SK-N-SH treated with all-trans-retinoic acid at 6 μM for 48 hours (cell line): ENCODE measurements at regions not wholly inside any gene's neighbourhood (a gene's known extent, or its start where the extent isn't known, plus 50 kb on each side); places are given as distances from the start of the nearest gene placed in this dataset.
"Not testable (repeated sequence)": the region's sequence is repeated elsewhere in the genome, so short reads cannot be mapped to it uniquely, and the experiment has no call there.

Experiments used
- ATAC-seq: fragments of 200-7000 bp; cut with Tn5 transposase; 3 replicates; pipeline ENCODE4 v1.9.1; 2020; ENCODE audit warnings: mild to moderate bottlenecking, moderate library complexity
- ARNTL ChIP-seq: fragments of 450-650 bp; formaldehyde crosslinking; IDR thresholded peaks from 2 replicates; pipeline ENCODE4 v1.5.0; 2020; ENCODE audit warnings: low read depth, mild to moderate bottlenecking, moderate library complexity, borderline replicate concordance
- BACH2 ChIP-seq: fragments of 250-450 bp; sonication (Bioruptor Pico); IDR thresholded peaks from 2 replicates; pipeline ENCODE4 v1.9.0; 2021; ENCODE audit warnings: mild to moderate bottlenecking, borderline replicate concordance
- ESRRG ChIP-seq: fragments of 250-450 bp; sonication (Bioruptor Pico); IDR thresholded peaks from 2 replicates; pipeline ENCODE4 v1.6.1; 2021; ENCODE audit warnings: mild to moderate bottlenecking
- GLIS3 ChIP-seq: fragments of 250-450 bp; sonication (Bioruptor Pico); IDR thresholded peaks from 2 replicates; pipeline ENCODE4 v1.5.0; 2020; ENCODE audit warnings: mild to moderate bottlenecking, moderate library complexity
- ISL1 ChIP-seq: fragments of 250-450 bp; sonication (Bioruptor Pico); IDR thresholded peaks from 2 replicates; pipeline ENCODE4 v2.1.2; 2022; ENCODE audit warnings: mild to moderate bottlenecking, moderate library complexity
- OSR1 ChIP-seq: fragments of 250-450 bp; sonication (Bioruptor Pico); IDR thresholded peaks from 2 replicates; pipeline ENCODE4 v1.8.0; 2022; ENCODE audit warnings: moderate library complexity, mild to moderate bottlenecking, inconsistent platforms
- PPARA ChIP-seq: fragments of 250-450 bp; sonication (Bioruptor Pico); IDR thresholded peaks from 2 replicates; pipeline ENCODE4 v1.5.0; 2020; ENCODE audit warnings: mild to moderate bottlenecking, borderline replicate concordance
- RARB ChIP-seq: fragments of 250-450 bp; sonication (Bioruptor Pico); IDR thresholded peaks from 2 replicates; pipeline ENCODE4 v1.8.0; 2021; ENCODE audit warnings: mild to moderate bottlenecking, moderate library complexity
- SNAI2 ChIP-seq: fragments of 250-450 bp; sonication (Bioruptor Pico); IDR thresholded peaks from 2 replicates; pipeline ENCODE4 v1.5.0; 2020; ENCODE audit warnings: mild to moderate bottlenecking, moderate library complexity
- TCF4 ChIP-seq: fragments of 250-450 bp; sonication (Bioruptor Pico); IDR thresholded peaks from 2 replicates; pipeline ENCODE4 v1.8.0; 2021; ENCODE audit warnings: mild to moderate bottlenecking, moderate library complexity, borderline replicate concordance
- TOX ChIP-seq: fragments of 250-450 bp; sonication (Bioruptor Pico); IDR thresholded peaks from 2 replicates; pipeline ENCODE4 v1.8.0; 2021; ENCODE audit warnings: mild to moderate bottlenecking, moderate library complexity, borderline replicate concordance
- ZC3H10 ChIP-seq: fragments of 250-450 bp; sonication (Bioruptor Pico); IDR thresholded peaks from 2 replicates; pipeline ENCODE4 v1.5.1; 2021; ENCODE audit warnings: mild to moderate bottlenecking, moderate library complexity
- ZFP3 ChIP-seq: fragments of 250-450 bp; sonication (Bioruptor Pico); IDR thresholded peaks from 2 replicates; pipeline ENCODE4 v1.5.0; 2020; ENCODE audit warnings: mild to moderate bottlenecking, moderate library complexity
- ZNF565 ChIP-seq: fragments of 450-650 bp; formaldehyde crosslinking; conservative IDR thresholded peaks from 2 replicates; pipeline ENCODE4 v1.5.0; 2020; ENCODE audit warnings: low read depth, mild to moderate bottlenecking, moderate library complexity
- ZNF70 ChIP-seq: fragments of 450-650 bp; formaldehyde crosslinking; IDR thresholded peaks from 2 replicates; pipeline ENCODE4 v1.5.0; 2020; ENCODE audit warnings: mild to moderate bottlenecking, moderate library complexity
- TF ChIP-seq, protein P1 (sequence below): fragments of 250-450 bp; sonication (Bioruptor Pico); IDR thresholded peaks from 2 replicates; pipeline ENCODE4 v1.5.1; 2020; ENCODE audit warnings: low read depth, mild to moderate bottlenecking, moderate library complexity
- TF ChIP-seq, protein P2 (sequence below): fragments of 250-450 bp; sonication (Bioruptor Pico); IDR thresholded peaks from 2 replicates; pipeline ENCODE4 v1.8.0; 2021; ENCODE audit warnings: low read depth, mild to moderate bottlenecking, moderate library complexity, borderline replicate concordance
- TF ChIP-seq, protein P3 (sequence below): fragments of 250-450 bp; sonication (Bioruptor Pico); IDR thresholded peaks from 2 replicates; pipeline ENCODE4 v1.5.0; 2020; ENCODE audit warnings: mild to moderate bottlenecking, moderate library complexity
- TF ChIP-seq, protein P4 (sequence below): fragments of 250-450 bp; sonication (Bioruptor Pico); IDR thresholded peaks from 2 replicates; pipeline ENCODE4 v1.8.0; 2020; ENCODE audit warnings: mild to moderate bottlenecking, moderate library complexity, borderline replicate concordance

DNA sequence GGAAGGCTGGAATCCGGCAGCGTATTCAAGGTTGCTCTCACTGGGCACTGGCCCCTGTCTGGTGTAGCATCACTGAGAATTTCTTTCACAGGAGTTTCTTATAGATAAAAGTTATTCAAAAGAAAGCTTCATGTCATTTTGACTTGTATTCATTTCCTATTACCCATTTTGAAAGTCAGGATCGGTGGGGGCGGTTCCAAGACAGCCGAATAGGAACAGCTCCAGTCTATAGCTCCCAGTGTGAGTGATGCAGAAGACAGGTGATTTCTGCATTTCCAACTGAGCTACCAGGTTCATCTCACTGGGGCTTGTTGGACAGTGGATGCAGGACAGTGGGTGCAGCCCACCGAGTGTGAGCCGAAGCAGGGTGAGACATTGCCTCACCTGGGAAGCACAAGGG lies 51.5 kb upstream of the CDC42EP3 start:
- not testable (repeated sequence) for ATAC-seq

DNA sequence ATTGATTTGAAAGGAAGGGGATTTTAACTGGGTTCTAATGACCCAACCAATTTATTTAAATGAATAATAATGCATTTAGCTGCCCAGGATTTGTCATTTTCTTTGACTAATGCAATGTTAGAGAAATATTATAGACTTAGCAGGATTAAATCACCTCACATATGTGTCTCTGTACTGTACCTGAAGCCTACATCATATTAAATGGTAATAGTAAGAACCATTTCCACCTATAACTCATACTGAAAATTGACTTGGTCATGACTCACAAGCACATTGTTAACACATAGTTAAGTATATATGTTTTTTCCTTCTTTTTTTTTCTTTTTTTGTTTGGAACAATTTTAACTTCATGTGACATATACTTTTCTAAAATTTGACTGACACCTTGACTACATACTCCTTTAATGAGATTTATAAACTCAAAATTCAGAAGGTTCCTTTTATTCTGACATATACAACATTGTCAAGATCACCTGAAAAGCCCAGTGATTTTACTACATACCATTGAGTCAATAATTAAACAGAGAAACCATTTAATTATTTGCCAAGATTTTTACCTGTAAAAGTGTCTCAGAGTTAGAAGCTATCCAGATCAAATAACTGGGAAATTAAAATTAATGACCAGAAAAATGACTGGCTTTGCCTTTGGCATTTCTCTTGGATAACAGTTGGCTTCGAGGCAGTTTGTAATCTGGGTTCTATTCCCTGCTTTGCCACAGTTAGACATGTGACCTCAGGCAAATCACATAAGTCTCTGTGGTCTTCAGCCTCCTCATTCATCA lies 58.8 kb upstream of the CDC42EP3 start:
- TF ChIP-seq ARNTL (CRISPR knock-in tag) (no peak), GLIS3 (no peak), ZC3H10 (no peak), ZFP3 (CRISPR knock-in tag) (no peak), BACH2 (CRISPR knock-in tag) (no peak)
- TF ChIP-seq, protein P1, sequence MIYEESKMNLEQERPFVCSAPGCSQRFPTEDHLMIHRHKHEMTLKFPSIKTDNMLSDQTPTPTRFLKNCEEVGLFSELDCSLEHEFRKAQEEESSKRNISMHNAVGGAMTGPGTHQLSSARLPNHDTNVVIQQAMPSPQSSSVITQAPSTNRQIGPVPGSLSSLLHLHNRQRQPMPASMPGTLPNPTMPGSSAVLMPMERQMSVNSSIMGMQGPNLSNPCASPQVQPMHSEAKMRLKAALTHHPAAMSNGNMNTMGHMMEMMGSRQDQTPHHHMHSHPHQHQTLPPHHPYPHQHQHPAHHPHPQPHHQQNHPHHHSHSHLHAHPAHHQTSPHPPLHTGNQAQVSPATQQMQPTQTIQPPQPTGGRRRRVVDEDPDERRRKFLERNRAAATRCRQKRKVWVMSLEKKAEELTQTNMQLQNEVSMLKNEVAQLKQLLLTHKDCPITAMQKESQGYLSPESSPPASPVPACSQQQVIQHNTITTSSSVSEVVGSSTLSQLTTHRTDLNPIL, result no peak
- TF ChIP-seq, protein P2, sequence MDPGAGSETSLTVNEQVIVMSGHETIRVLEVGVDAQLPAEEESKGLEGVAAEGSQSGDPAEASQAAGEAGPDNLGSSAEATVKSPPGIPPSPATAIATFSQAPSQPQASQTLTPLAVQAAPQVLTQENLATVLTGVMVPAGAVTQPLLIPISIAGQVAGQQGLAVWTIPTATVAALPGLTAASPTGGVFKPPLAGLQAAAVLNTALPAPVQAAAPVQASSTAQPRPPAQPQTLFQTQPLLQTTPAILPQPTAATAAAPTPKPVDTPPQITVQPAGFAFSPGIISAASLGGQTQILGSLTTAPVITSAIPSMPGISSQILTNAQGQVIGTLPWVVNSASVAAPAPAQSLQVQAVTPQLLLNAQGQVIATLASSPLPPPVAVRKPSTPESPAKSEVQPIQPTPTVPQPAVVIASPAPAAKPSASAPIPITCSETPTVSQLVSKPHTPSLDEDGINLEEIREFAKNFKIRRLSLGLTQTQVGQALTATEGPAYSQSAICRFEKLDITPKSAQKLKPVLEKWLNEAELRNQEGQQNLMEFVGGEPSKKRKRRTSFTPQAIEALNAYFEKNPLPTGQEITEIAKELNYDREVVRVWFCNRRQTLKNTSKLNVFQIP, result no peak
- TF ChIP-seq, protein P3, sequence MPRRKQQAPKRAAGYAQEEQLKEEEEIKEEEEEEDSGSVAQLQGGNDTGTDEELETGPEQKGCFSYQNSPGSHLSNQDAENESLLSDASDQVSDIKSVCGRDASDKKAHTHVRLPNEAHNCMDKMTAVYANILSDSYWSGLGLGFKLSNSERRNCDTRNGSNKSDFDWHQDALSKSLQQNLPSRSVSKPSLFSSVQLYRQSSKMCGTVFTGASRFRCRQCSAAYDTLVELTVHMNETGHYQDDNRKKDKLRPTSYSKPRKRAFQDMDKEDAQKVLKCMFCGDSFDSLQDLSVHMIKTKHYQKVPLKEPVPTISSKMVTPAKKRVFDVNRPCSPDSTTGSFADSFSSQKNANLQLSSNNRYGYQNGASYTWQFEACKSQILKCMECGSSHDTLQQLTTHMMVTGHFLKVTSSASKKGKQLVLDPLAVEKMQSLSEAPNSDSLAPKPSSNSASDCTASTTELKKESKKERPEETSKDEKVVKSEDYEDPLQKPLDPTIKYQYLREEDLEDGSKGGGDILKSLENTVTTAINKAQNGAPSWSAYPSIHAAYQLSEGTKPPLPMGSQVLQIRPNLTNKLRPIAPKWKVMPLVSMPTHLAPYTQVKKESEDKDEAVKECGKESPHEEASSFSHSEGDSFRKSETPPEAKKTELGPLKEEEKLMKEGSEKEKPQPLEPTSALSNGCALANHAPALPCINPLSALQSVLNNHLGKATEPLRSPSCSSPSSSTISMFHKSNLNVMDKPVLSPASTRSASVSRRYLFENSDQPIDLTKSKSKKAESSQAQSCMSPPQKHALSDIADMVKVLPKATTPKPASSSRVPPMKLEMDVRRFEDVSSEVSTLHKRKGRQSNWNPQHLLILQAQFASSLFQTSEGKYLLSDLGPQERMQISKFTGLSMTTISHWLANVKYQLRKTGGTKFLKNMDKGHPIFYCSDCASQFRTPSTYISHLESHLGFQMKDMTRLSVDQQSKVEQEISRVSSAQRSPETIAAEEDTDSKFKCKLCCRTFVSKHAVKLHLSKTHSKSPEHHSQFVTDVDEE (CRISPR knock-in tag), result no peak
- ATAC-seq, result no peak

DNA sequence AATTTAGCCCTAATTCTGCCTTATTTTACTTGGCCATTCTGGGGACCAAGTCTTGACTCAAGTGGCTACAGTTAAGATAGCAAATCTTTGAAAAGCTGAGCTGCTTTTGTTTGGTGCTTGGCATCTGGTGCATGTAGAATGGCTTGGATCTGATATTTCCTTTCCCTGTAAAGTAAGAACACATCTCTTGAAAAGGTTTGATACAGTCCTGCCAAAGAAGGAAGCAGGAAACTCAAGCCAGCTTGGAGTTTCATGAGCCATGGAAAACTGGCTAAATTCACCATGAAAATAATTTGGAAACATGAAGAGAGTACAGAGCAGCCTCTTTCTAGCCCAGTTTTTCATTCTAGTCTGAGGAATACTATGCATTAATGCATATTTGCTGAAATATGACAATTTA lies 61.0 kb upstream of the CDC42EP3 start:
- ATAC-seq, result not testable (repeated sequence)

DNA sequence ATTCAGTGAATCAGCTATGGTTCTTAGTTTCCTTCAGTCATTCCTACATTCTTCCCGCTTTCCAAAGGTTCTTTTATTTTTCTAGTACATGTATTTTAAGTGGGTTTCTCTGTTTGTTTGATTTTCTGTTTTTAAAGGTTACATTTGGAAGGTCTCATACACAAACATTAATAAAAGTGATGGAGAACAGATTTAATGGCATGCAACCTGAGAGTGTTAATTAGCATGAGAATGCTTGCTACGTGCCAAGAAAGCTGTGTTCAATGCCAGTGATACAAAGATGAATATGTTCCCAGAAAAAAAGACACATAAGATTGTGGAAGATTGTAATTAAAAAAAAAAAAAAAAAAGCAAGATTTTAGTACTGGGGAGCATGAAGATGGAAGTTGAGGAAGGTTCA lies 61.8 kb upstream of the CDC42EP3 start:
- ATAC-seq, result no peak
- TF ChIP-seq OSR1 (CRISPR knock-in tag) (no peak), ZNF565 (CRISPR knock-in tag) (no peak), PPARA (CRISPR knock-in tag) (no peak), BACH2 (CRISPR knock-in tag) (no peak), TOX (CRISPR knock-in tag) (no peak), ISL1 (CRISPR knock-in tag) (no peak), TCF4 (CRISPR knock-in tag) (no peak), ZNF70 (CRISPR knock-in tag) (no peak), RARB (CRISPR knock-in tag) (no peak), ESRRG (CRISPR knock-in tag) (no peak), ZC3H10 (no peak), SNAI2 (CRISPR knock-in tag) (no peak), GLIS3 (no peak)
- TF ChIP-seq, protein P2, result no peak
- TF ChIP-seq, protein P4, sequence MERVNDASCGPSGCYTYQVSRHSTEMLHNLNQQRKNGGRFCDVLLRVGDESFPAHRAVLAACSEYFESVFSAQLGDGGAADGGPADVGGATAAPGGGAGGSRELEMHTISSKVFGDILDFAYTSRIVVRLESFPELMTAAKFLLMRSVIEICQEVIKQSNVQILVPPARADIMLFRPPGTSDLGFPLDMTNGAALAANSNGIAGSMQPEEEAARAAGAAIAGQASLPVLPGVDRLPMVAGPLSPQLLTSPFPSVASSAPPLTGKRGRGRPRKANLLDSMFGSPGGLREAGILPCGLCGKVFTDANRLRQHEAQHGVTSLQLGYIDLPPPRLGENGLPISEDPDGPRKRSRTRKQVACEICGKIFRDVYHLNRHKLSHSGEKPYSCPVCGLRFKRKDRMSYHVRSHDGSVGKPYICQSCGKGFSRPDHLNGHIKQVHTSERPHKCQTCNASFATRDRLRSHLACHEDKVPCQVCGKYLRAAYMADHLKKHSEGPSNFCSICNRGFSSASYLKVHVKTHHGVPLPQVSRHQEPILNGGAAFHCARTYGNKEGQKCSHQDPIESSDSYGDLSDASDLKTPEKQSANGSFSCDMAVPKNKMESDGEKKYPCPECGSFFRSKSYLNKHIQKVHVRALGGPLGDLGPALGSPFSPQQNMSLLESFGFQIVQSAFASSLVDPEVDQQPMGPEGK (CRISPR knock-in tag), result no peak
- TF ChIP-seq, protein P3 (CRISPR knock-in tag), result no peak

DNA sequence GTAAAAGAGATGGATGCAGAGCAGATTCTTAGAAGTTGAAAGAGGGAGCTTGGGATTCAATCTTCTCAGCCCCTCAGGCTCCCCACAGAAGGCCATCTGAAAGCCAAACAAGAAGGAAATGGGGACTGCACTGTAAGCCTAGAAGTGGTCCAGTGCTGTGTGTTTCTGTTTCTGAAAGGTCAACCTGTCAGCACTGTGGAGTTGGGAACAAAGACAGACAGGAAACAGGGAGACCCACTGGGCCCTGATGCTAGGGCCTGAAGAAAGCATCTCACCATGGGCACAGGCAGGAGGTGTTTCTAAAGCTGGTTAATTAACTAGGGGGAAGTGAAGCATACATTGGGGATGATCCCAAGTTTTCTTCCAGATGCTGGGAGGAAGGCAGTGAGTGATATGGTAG lies 62.5 kb upstream of the CDC42EP3 start:
- ATAC-seq, result not testable (repeated sequence)

DNA sequence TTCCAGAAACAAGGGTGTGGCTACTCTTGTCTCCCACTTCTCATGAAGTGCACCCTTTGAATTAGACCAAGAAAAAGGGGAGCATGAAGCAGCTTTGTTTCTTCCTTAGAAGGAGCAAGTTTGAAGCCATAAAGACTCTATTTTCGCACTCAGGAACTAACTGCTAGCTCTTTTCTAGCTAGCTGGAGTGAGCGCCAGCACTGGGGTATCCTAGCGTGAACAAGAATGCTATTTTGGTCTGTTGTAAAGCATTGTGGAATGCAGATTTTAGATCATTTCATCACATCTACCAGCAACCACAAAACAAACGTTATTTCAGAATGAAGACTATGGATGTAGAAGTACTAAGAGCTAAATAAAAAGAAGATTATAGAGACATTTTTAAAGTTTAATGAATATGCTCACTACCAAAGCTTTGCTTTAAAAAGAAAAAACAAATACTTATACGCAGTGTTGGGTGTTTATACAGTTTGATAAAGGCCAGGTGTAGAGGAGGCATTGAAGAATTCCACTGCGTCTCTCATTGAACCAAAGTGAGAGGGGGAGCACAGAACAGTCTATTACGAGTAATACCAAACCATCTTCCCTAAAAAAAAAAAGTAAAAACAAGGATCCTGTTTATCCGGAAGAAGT lies 63.6 kb upstream of the CDC42EP3 start:
- peak; percentile 62 for ATAC-seq
